ENCODE measurements at regions not wholly inside any gene's neighbourhood (a gene's known extent, or its start where the extent isn't known, plus 50 kb on each side); places are given as distances from the start of the nearest gene placed in this dataset.
A peak's percentile ranks its signal among the peaks of the same experiment; 100 is the strongest.

GRCh38 chr7:81031243-81031642, 112.4 kb upstream of the SEMA3C start:
- CTCF ChIA-PET, result no interaction called here
- ATAC-seq, result no peak

GRCh38 chr7:81030472-81030871, 111.6 kb upstream of the SEMA3C start:
- 87% methylated on average over 3 of the region's 3 CpGs for WGBS (ENCODE audit: missing lambda C conversion rate)
- ATAC-seq, result no peak

More at GRCh38 chr7:81031243-81031642, 112.4 kb upstream of the SEMA3C start:
- no peak overlapping the region for H3K4me2 ChIP-seq
- WGBS (ENCODE audit: missing lambda C conversion rate), result 59% methylated on average over 2 of the region's 2 CpGs
- H3K27ac ChIP-seq, result no peak overlapping the region
- H3K4me3 ChIP-seq, result no peak overlapping the region
- no peaks in the 10 kb centered on the region for H3K9me3 ChIP-seq
- POLR2A ChIA-PET, result no interaction called here
- H3K4me1 ChIP-seq, result no peaks in the 10 kb centered on the region
- no peak for TF ChIP-seq CHD2 (IDR thresholded peaks at IDR 0.05; ENCODE audit: low read length, partially characterized antibody)
- TF ChIP-seq HEYL (CRISPR knock-in tag; IDR thresholded peaks at IDR 0.05), result no peak
- no peak for TF ChIP-seq JUN (IDR thresholded peaks at IDR 0.05)
- TF ChIP-seq RFX5 (IDR thresholded peaks at IDR 0.05), result no peak
- TF ChIP-seq MAFK (IDR thresholded peaks at IDR 0.05; ENCODE audit: partially characterized antibody), result peak; percentile 31
- no peak for TF ChIP-seq BHLHE40 (IDR thresholded peaks at IDR 0.05; ENCODE audit: low read depth, low read length)
- no peak for TF ChIP-seq FOSL2 (IDR thresholded peaks at IDR 0.05)
- TF ChIP-seq FOSL2 (CRISPR knock-in tag; IDR thresholded peaks at IDR 0.05), result peak; percentile 69
- no peak for FAIRE-seq
- no peak for DNase-seq (ENCODE audit: low read depth in 1 of 2, low spot score in 1 of 2)

GRCh38 chr7:81029511-81029910, 110.7 kb upstream of the SEMA3C start:
- H3K4me3 ChIP-seq, result no peak overlapping the region
- no peak for TF ChIP-seq ESRRA (IDR thresholded peaks at IDR 0.05; ENCODE audit: borderline replicate concordance, low read length)
- no peak for TF ChIP-seq HOXB13 (CRISPR knock-in tag; IDR thresholded peaks at IDR 0.05; ENCODE audit: low read depth)
- no peak for TF ChIP-seq NPAS2 (CRISPR knock-in tag; IDR thresholded peaks at IDR 0.05; ENCODE audit: borderline replicate concordance)
- no peak for TF ChIP-seq ATOH8 (CRISPR knock-in tag; IDR thresholded peaks at IDR 0.05; ENCODE audit: low read depth)
- TF ChIP-seq POLR2A (IDR thresholded peaks at IDR 0.05; ENCODE audit: low read length), result no peak
- TF ChIP-seq ZSCAN20 (CRISPR knock-in tag; IDR thresholded peaks at IDR 0.05), result no peak
- TF ChIP-seq RAD21 (conservative IDR thresholded peaks at IDR 0.05 in 1 of 2, IDR thresholded peaks at IDR 0.05 in 1 of 2), result no peak
- WGBS (ENCODE audit: missing lambda C conversion rate), result 92% methylated on average over 3 of the region's 3 CpGs
- H3K4me1 ChIP-seq, result no peaks in the 10 kb centered on the region
- H3K27ac ChIP-seq, result no peak overlapping the region
- CTCF ChIA-PET, result interaction anchor here (1.0 kb wide), 1 partner anchor 10 kb away, joined by 3 read pairs; no protein-coding TSS in a partner anchor
- no peak for ATAC-seq
- H3K9me3 ChIP-seq, result no peaks in the 10 kb centered on the region
- no peak overlapping the region for H3K4me2 ChIP-seq
- DNase-seq (ENCODE audit: low read depth in 1 of 2, low spot score in 1 of 2), result no peak
- POLR2A ChIA-PET, result no interaction called here
- FAIRE-seq, result no peak

More at GRCh38 chr7:81030472-81030871, 111.6 kb upstream of the SEMA3C start:
- H3K27ac ChIP-seq, result no peak overlapping the region
- ChIA-PET CTCF (no interaction called here), POLR2A (no interaction called here)
- no peak overlapping the region for H3K4me3 ChIP-seq
- TF ChIP-seq EHF (CRISPR knock-in tag; IDR thresholded peaks at IDR 0.05) (no peak), CHD2 (IDR thresholded peaks at IDR 0.05; ENCODE audit: low read length, partially characterized antibody) (no peak)
- no peaks in the 10 kb centered on the region for H3K4me1 ChIP-seq
- H3K9me3 ChIP-seq, result no peaks in the 10 kb centered on the region
- FAIRE-seq (no peak), DNase-seq (ENCODE audit: low read depth in 1 of 2, low spot score in 1 of 2) (no peak)
- H3K4me2 ChIP-seq, result no peak overlapping the region

- WGBS (ENCODE audit: missing lambda C conversion rate), result 77% methylated on average over 2 of the region's 2 CpGs
- DNase-seq (ENCODE audit: low read depth in 1 of 2, low spot score in 1 of 2) (no peak), ATAC-seq (no peak), FAIRE-seq (no peak)
- CTCF ChIA-PET, result interaction anchor here (1.8 kb wide), 1 partner anchor 11 kb away, joined by 4 read pairs; no protein-coding TSS in a partner anchor
- no peak overlapping the region for H3K4me2 ChIP-seq
- POLR2A ChIA-PET, result no interaction called here
- no peaks in the 10 kb centered on the region for H3K9me3 ChIP-seq
- no peak overlapping the region for H3K27ac ChIP-seq
- H3K4me1 ChIP-seq, result no peaks in the 10 kb centered on the region
- no peak overlapping the region for H3K4me3 ChIP-seq
- TF ChIP-seq HDAC2 (IDR thresholded peaks at IDR 0.05), result no peak
- no peak for TF ChIP-seq CTCF (IDR thresholded peaks at IDR 0.05)
- no peak for TF ChIP-seq MAX (IDR thresholded peaks at IDR 0.05)
- TF ChIP-seq CHD4 (IDR thresholded peaks at IDR 0.05; ENCODE audit: borderline replicate concordance), result no peak
- TF ChIP-seq RCOR1 (IDR thresholded peaks at IDR 0.05; ENCODE audit: low read depth, low read length), result no peak
- no peak for TF ChIP-seq FOSL2 (IDR thresholded peaks at IDR 0.05)
- no peak for TF ChIP-seq FOSL2 (CRISPR knock-in tag; IDR thresholded peaks at IDR 0.05)
- no peak for TF ChIP-seq HES2 (IDR thresholded peaks at IDR 0.05)
- TF ChIP-seq CEBPB (IDR thresholded peaks at IDR 0.05), result no peak
- no peak for TF ChIP-seq ZSCAN20 (CRISPR knock-in tag; IDR thresholded peaks at IDR 0.05)
- no peak for TF ChIP-seq FOXS1 (CRISPR knock-in tag; IDR thresholded peaks at IDR 0.05)
- no peak for TF ChIP-seq RARB (CRISPR knock-in tag; IDR thresholded peaks at IDR 0.05)
- no peak for TF ChIP-seq FOSB (CRISPR knock-in tag; IDR thresholded peaks at IDR 0.05)
- no peak for TF ChIP-seq POLR2AphosphoS2 (conservative IDR thresholded peaks at IDR 0.05; ENCODE audit: low read length)
- TF ChIP-seq HEYL (CRISPR knock-in tag; IDR thresholded peaks at IDR 0.05), result no peak
- no peak for TF ChIP-seq ZFP36 (IDR thresholded peaks at IDR 0.05; ENCODE audit: borderline replicate concordance, partially characterized antibody)
- no peak for TF ChIP-seq ATOH8 (CRISPR knock-in tag; IDR thresholded peaks at IDR 0.05; ENCODE audit: low read depth)
- TF ChIP-seq USF2 (IDR thresholded peaks at IDR 0.05), result no peak
Observed at GRCh38 chr7:81025360-81025759, 106.5 kb upstream of the SEMA3C start.
